ENCODE measurements at regions not wholly inside any gene's neighbourhood (a gene's known extent, or its start where the extent isn't known, plus 50 kb on each side); places are given as distances from the start of the nearest gene placed in this dataset.

DNA sequence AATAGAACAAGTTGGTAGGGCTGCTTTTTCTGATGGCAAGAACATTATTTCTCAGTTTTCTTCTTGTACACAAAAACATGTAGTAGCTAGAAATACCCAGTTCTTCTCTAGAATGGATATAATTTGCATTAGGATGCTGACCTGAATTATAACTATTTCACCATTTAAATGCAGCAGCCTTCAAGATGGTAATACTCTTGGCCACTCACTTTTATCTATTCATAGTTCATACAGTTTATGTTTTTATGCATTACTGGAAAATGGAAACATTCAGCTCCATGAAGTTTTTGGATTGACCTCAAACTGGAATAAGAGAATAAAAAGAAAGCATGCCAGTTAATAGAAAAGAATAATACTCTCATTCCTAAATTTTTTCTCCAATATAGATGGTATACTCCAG is 487.4 kb downstream of the PABPC4L start:
- POLR2A ChIA-PET (ENCODE audit: low non-redundant PET): no interaction called here
- no TSS peak for BruUV-seq (replicated peaks)

DNA sequence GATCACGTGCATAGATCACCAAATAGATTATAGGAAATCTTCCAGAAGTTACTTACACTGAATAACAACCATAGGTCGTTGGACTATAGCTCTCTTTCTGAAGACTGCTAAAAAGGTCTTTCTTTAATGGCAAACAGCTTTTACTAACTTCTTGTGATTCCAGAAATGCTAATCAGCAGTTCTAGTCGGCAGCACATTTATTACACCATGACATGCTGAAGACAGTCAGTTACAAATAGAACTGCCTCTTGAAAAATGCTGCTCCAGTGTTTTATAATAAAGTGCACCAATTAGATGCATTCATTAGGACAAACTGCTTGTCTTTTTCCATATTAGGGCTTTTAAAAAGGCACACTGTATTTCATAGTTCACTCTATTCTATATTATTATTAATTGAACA is 488.2 kb downstream of the PABPC4L start:
- Histone ChIP-seq H3K36me3 (ENCODE audit: insufficient read depth, low read length, poor library complexity, severe bottlenecking) (no peaks in the 10 kb centered on the region), H3K4me3 (ENCODE audit: low read depth, low read length, poor library complexity, severe bottlenecking) (no peak overlapping the region), H3K27ac (ENCODE audit: low read depth, low read length, poor library complexity, severe bottlenecking) (no peak overlapping the region), H3K4me1 (ENCODE audit: insufficient read depth, low read length, poor library complexity, severe bottlenecking) (no peaks in the 10 kb centered on the region), H3K27me3 (replicated peaks; ENCODE audit: insufficient read depth, low read depth, low read length, poor library complexity) (no peaks in the 10 kb centered on the region), H3K9me3 (ENCODE audit: low read depth, low read length, poor library complexity, severe bottlenecking) (no peaks in the 10 kb centered on the region)
- DNase-seq (ENCODE audit: low spot score): no peak
- intact Hi-C loops (cut with micrococcal nuclease; ENCODE audit: unreplicated experiment): no loop called here
- ChIA-PET CTCF (no interaction called here), POLR2A (ENCODE audit: low non-redundant PET) (no interaction called here)
- no peak for TF ChIP-seq EZH2 (IDR thresholded peaks at IDR 0.05; ENCODE audit: borderline replicate concordance, low read depth, low read length, poor library complexity, severe bottlenecking)
- no TSS peak for BruUV-seq (replicated peaks)

More for the DNA sequence above, 487.4 kb downstream of the PABPC4L start:
- Histone ChIP-seq H3K27ac (ENCODE audit: low read depth, low read length, poor library complexity, severe bottlenecking) (no peak overlapping the region), H3K9me3 (ENCODE audit: low read depth, low read length, poor library complexity, severe bottlenecking) (no peaks in the 10 kb centered on the region), H3K4me1 (ENCODE audit: insufficient read depth, low read length, poor library complexity, severe bottlenecking) (no peaks in the 10 kb centered on the region), H3K36me3 (ENCODE audit: insufficient read depth, low read length, poor library complexity, severe bottlenecking) (no peaks in the 10 kb centered on the region), H3K27me3 (replicated peaks; ENCODE audit: insufficient read depth, low read depth, low read length, poor library complexity) (no peaks in the 10 kb centered on the region), H3K4me3 (ENCODE audit: low read depth, low read length, poor library complexity, severe bottlenecking) (no peak overlapping the region)
- CTCF ChIA-PET: no interaction called here
- intact Hi-C loops (cut with micrococcal nuclease; ENCODE audit: unreplicated experiment): no loop called here
- DNase-seq (ENCODE audit: low spot score): no peak
- TF ChIP-seq EZH2 (IDR thresholded peaks at IDR 0.05; ENCODE audit: borderline replicate concordance, low read depth, low read length, poor library complexity, severe bottlenecking): no peak

DNA sequence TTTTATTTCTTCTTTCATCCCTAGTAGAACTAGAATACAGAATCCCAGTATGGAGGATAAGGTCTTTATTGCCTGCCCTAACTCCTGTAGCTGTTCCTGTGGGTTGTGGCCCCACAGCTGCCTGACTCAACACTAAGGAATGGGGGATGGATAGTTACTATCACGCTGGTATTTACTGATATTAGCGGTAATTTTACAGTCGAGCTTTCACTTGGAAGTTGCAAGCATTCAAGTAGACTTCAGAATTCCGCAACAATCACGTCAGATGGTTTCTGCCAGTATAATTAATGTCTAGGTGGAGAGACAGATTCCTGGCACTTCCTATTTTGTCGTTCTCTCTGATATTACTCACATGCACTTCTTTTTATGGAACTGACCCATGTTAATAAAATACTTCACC is 489.8 kb downstream of the PABPC4L start:
- H3K4me3 ChIP-seq (ENCODE audit: low read depth, low read length, poor library complexity, severe bottlenecking): no peak overlapping the region
- no peaks in the 10 kb centered on the region for H3K27me3 ChIP-seq (replicated peaks; ENCODE audit: insufficient read depth, low read depth, low read length, poor library complexity)
- TF ChIP-seq EZH2 (IDR thresholded peaks at IDR 0.05; ENCODE audit: borderline replicate concordance, low read depth, low read length, poor library complexity, severe bottlenecking): no peak
- TF ChIP-seq, protein P1, sequence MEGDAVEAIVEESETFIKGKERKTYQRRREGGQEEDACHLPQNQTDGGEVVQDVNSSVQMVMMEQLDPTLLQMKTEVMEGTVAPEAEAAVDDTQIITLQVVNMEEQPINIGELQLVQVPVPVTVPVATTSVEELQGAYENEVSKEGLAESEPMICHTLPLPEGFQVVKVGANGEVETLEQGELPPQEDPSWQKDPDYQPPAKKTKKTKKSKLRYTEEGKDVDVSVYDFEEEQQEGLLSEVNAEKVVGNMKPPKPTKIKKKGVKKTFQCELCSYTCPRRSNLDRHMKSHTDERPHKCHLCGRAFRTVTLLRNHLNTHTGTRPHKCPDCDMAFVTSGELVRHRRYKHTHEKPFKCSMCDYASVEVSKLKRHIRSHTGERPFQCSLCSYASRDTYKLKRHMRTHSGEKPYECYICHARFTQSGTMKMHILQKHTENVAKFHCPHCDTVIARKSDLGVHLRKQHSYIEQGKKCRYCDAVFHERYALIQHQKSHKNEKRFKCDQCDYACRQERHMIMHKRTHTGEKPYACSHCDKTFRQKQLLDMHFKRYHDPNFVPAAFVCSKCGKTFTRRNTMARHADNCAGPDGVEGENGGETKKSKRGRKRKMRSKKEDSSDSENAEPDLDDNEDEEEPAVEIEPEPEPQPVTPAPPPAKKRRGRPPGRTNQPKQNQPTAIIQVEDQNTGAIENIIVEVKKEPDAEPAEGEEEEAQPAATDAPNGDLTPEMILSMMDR (conservative IDR thresholded peaks at IDR 0.05; ENCODE audit: low read depth, low read length): no peak
- POLR2A ChIA-PET (ENCODE audit: low non-redundant PET): no interaction called here
- H3K9me3 ChIP-seq (ENCODE audit: low read depth, low read length, poor library complexity, severe bottlenecking): peaks cover 8% of the 10 kb centered on the region
- CTCF ChIA-PET: no interaction called here
- H3K27ac ChIP-seq (ENCODE audit: low read depth, low read length, poor library complexity, severe bottlenecking): no peak overlapping the region
- no TSS peak for BruUV-seq (replicated peaks)
- no peaks in the 10 kb centered on the region for H3K36me3 ChIP-seq (ENCODE audit: insufficient read depth, low read length, poor library complexity, severe bottlenecking)
- intact Hi-C loops (cut with micrococcal nuclease; ENCODE audit: unreplicated experiment): no loop called here
- no peak for DNase-seq (ENCODE audit: low spot score)
- H3K4me1 ChIP-seq (ENCODE audit: insufficient read depth, low read length, poor library complexity, severe bottlenecking): no peaks in the 10 kb centered on the region

DNA sequence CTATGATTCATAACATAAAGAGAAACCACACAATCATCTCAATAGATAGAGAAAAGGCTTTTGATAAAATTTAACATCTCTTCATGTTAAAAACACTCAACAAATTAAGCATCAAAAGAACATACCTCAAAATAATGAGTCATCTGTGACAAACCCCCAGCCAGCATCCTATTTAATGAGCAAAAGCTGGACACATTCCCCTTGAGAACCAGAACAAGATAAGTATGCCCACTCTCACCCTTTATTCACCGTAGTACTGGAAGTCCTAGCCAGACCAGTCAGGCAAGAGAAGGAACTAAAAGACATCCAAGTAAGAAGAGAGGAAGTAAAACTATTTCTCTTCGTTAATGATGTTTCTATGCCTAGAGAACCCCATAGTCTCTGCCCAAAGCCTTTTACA is 507.2 kb downstream of the PABPC4L start:
- intact Hi-C loops (cut with micrococcal nuclease; ENCODE audit: unreplicated experiment): no loop called here
- no peak for DNase-seq (ENCODE audit: low spot score)

More for the DNA sequence above, 507.2 kb downstream of the PABPC4L start:
- H3K9me3 ChIP-seq (ENCODE audit: low read depth, low read length, poor library complexity, severe bottlenecking): no peaks in the 10 kb centered on the region
- POLR2A ChIA-PET (ENCODE audit: low non-redundant PET): no interaction called here
- no peak overlapping the region for H3K4me3 ChIP-seq (ENCODE audit: low read depth, low read length, poor library complexity, severe bottlenecking)
- no TSS peak for BruUV-seq (replicated peaks)
- CTCF ChIA-PET: no interaction called here
- no peaks in the 10 kb centered on the region for H3K4me1 ChIP-seq (ENCODE audit: insufficient read depth, low read length, poor library complexity, severe bottlenecking)
- no peak overlapping the region for H3K27ac ChIP-seq (ENCODE audit: low read depth, low read length, poor library complexity, severe bottlenecking)
- H3K36me3 ChIP-seq (ENCODE audit: insufficient read depth, low read length, poor library complexity, severe bottlenecking): no peaks in the 10 kb centered on the region
- no peaks in the 10 kb centered on the region for H3K27me3 ChIP-seq (replicated peaks; ENCODE audit: insufficient read depth, low read depth, low read length, poor library complexity)
- no peak for TF ChIP-seq EZH2 (IDR thresholded peaks at IDR 0.05; ENCODE audit: borderline replicate concordance, low read depth, low read length, poor library complexity, severe bottlenecking)
- TF ChIP-seq, protein P1 (conservative IDR thresholded peaks at IDR 0.05; ENCODE audit: low read depth, low read length): no peak
